Tibial nerve (tissue), 4 donors: ENCODE measurements at regions not wholly inside any gene's neighbourhood (a gene's known extent, or its start where the extent isn't known, plus 50 kb on each side); places are given as distances from the start of the nearest gene placed in this dataset.

ENCODE experiments used
- CTCF ChIP-seq, 5 experiments: fragments of 200-600 bp in 3 of 5; fragments of 450-650 bp in 2 of 5; sonication (generic) in 3 of 5; IDR thresholded peaks; one replicate each; pipeline ENCODE4 v1.5.1; 2016 to 2019; ENCODE audit warnings: antibody characterized with exemption in 5 of 5, mild to moderate bottlenecking in 3 of 5, moderate library complexity in 2 of 5
- EP300 ChIP-seq, 2 donors: sonication (generic); formaldehyde crosslinking; IDR thresholded peaks; one replicate each; pipeline ENCODE4 v1.6.1; 2017; ENCODE audit warnings: antibody characterized with exemption in 2 of 2, mild to moderate bottlenecking in 1 of 2
- POLR2A ChIP-seq, 2 donors: fragments of 450-650 bp; IDR thresholded peaks; one replicate each; pipeline ENCODE4 v1.6.1; 2017; ENCODE audit warnings: antibody characterized with exemption in 2 of 2, mild to moderate bottlenecking in 2 of 2, moderate library complexity in 2 of 2

- TF ChIP-seq POLR2A (IDR thresholded peaks at IDR 0.05) (no peak), EP300 (IDR thresholded peaks at IDR 0.05) (no peak), CTCF (IDR thresholded peaks at IDR 0.05) (no peak)
These were observed 217.5 kb upstream of the ACTBL2 start for GRCh38 chr5:57700072-57700471.
